Stimulated activated CD4-positive, alpha-beta T cell treated with anti-CD3 and anti-CD28 coated beads, Interleukin-1b, Interleukin-23, amount 100 ng/mL, for 24 hours (primary cell): ENCODE measurements at regions not wholly inside any gene's neighbourhood (a gene's known extent, or its start where the extent isn't known, plus 50 kb on each side); places are given as distances from the start of the nearest gene placed in this dataset.

Experiments
- DNase-seq, 4 experiments: peaks; one replicate each; pipeline ENCODE4 v3.0.0-alpha.2; 2020; ENCODE audit warnings: low read depth in 4 of 4, low spot score in 1 of 4

GRCh38 chrX:118167361-118167760 is 50.8 kb upstream of the KLHL13 start:
- no peak for DNase-seq

GRCh38 chrX:118171356-118171755 is 54.7 kb upstream of the KLHL13 start:
- no peak for DNase-seq

GRCh38 chrX:118174516-118175098 is 58.0 kb upstream of the KLHL13 start:
- no peak for DNase-seq

- DNase-seq: no peak
Observed at GRCh38 chrX:118177708-118178107, 61.1 kb upstream of the KLHL13 start.

- no peak for DNase-seq
Observed at GRCh38 chrX:118178450-118178849, 61.8 kb upstream of the KLHL13 start.

- DNase-seq: no peak
Observed at GRCh38 chrX:118179161-118179560, 62.6 kb upstream of the KLHL13 start.

GRCh38 chrX:118179718-118180117 is 63.1 kb upstream of the KLHL13 start:
- no peak for DNase-seq

GRCh38 chrX:118181030-118181429 is 64.4 kb upstream of the KLHL13 start:
- no peak for DNase-seq

GRCh38 chrX:118182025-118182424 is 65.4 kb upstream of the KLHL13 start:
- DNase-seq: no peak

GRCh38 chrX:118182681-118183080 is 66.1 kb upstream of the KLHL13 start:
- DNase-seq: no peak

- DNase-seq: no peak
Observed at GRCh38 chrX:118183606-118184005, 67.0 kb upstream of the KLHL13 start.

- no peak for DNase-seq
Observed at GRCh38 chrX:118187100-118187499, 70.5 kb upstream of the KLHL13 start.

- DNase-seq: no peak
Observed at GRCh38 chrX:118189000-118189399, 72.4 kb upstream of the KLHL13 start.

- no peak for DNase-seq
Observed at GRCh38 chrX:118189628-118190027, 73.0 kb upstream of the KLHL13 start.

GRCh38 chrX:118197730-118198129 is 81.1 kb upstream of the KLHL13 start:
- no peak for DNase-seq

- no peak for DNase-seq
Observed at GRCh38 chrX:118198577-118198976, 82.0 kb upstream of the KLHL13 start.

- DNase-seq: no peak
Observed at GRCh38 chrX:118199997-118200396, 83.4 kb upstream of the KLHL13 start.

GRCh38 chrX:118205421-118206395 is 89.1 kb upstream of the KLHL13 start:
- no peak for DNase-seq

- no peak for DNase-seq
Observed at GRCh38 chrX:118207831-118208453, 91.3 kb upstream of the KLHL13 start.

- DNase-seq: no peak
Observed at GRCh38 chrX:118208481-118208880, 91.9 kb upstream of the KLHL13 start.

- no peak for DNase-seq
Observed at GRCh38 chrX:118211891-118212816, 95.5 kb upstream of the KLHL13 start.
